Naive B cell (primary cell): ENCODE measurements at regions not wholly inside any gene's neighbourhood (a gene's known extent, or its start where the extent isn't known, plus 50 kb on each side); places are given as distances from the start of the nearest gene placed in this dataset.

Experiments
- ATAC-seq, 2 donors: fragments of 150-1000 bp; cut with Tn5 transposase; 2 replicates each; pipeline ENCODE4 v1.10.0; 2021; ENCODE audit warnings: low read depth in 2 of 2, mild to moderate bottlenecking in 2 of 2, moderate library complexity in 2 of 2
- DNase-seq: peaks from one replicate; pipeline ENCODE4 v3.0.0; 2022
- H3K27ac Mint-ChIP-seq, 6 donors: one replicate each; pipeline ENCODE4 v1.8.0; 2020 to 2022; ENCODE audit warnings: mild to moderate bottlenecking in 6 of 6, mixed read lengths in 6 of 6, moderate library complexity in 5 of 6, inconsistent platforms in 2 of 6
- H3K27me3 Mint-ChIP-seq, 3 donors: one replicate each; pipeline ENCODE4 v1.8.0; 2021 to 2022; ENCODE audit warnings: mixed read lengths in 3 of 3, mild to moderate bottlenecking in 1 of 3
- H3K36me3 Mint-ChIP-seq, 2 donors: one replicate each; pipeline ENCODE4 v1.8.0; 2020 to 2022; ENCODE audit warnings: mixed read lengths in 2 of 2, inconsistent platforms in 1 of 2, mild to moderate bottlenecking in 1 of 2
- H3K4me1 Mint-ChIP-seq, 3 donors: one replicate each; pipeline ENCODE4 v1.8.0; 2020 to 2022; ENCODE audit warnings: mixed read lengths in 3 of 3, inconsistent platforms in 1 of 3, mild to moderate bottlenecking in 1 of 3, moderate library complexity in 1 of 3
- H3K4me3 Mint-ChIP-seq, 8 donors: one replicate each; pipeline ENCODE4 v1.8.0; 2020 to 2022; ENCODE audit warnings: mild to moderate bottlenecking in 8 of 8, mixed read lengths in 8 of 8, moderate library complexity in 8 of 8, inconsistent platforms in 2 of 8
- H3K9me3 Mint-ChIP-seq, 7 donors: one replicate each; pipeline ENCODE4 v1.8.0; 2020 to 2022; ENCODE audit warnings: mixed read lengths in 7 of 7, mild to moderate bottlenecking in 5 of 7, inconsistent platforms in 2 of 7, moderate library complexity in 1 of 7

- peak overlapping the region in 1 of 8 donors; percentile 2 for H3K4me3 Mint-ChIP-seq
- H3K9me3 Mint-ChIP-seq, result no peaks in the 10 kb centered on the region
- no peak for ATAC-seq
- DNase-seq, result no peak
- no peak overlapping the region for H3K27ac Mint-ChIP-seq
- H3K4me1 Mint-ChIP-seq, result peaks cover 9 to 13% (median 10%) of the 10 kb centered on the region in 3 donors
- H3K27me3 Mint-ChIP-seq, result no peaks in the 10 kb centered on the region
- no peaks in the 10 kb centered on the region for H3K36me3 Mint-ChIP-seq
These were observed 103.9 kb upstream of the TNS3 start for GRCh38 chr7:47685712-47686376.

DNA sequence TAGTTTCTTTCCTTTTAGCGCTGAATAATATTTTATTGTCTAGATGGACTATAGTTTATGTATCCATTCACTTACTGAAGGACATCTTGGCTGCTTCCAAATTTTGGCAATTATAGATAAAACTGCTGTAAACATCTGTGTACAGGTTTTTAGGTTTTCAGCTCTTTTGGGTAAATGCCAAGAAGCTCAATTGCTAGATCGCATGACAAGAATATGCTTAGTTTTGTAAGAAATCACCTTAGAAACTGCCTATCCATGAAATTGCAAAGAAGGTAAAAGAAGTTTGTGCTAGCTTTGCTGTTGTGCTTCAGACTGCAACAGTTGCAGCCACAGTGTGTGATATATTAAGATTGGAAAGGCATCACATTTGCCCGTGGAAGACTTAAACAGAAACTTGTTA is 103.2 kb upstream of the TNS3 start:
- Mint-ChIP-seq H3K9me3 (no peaks in the 10 kb centered on the region), H3K4me3 (no peak overlapping the region), H3K36me3 (no peaks in the 10 kb centered on the region), H3K27me3 (no peaks in the 10 kb centered on the region), H3K27ac (peak overlapping the region in 1 of 6 donors; percentile 69), H3K4me1 (peaks cover 13 to 16% (median 14%) of the 10 kb centered on the region in 3 donors)
- ATAC-seq, result no peak
- DNase-seq, result no peak

DNA sequence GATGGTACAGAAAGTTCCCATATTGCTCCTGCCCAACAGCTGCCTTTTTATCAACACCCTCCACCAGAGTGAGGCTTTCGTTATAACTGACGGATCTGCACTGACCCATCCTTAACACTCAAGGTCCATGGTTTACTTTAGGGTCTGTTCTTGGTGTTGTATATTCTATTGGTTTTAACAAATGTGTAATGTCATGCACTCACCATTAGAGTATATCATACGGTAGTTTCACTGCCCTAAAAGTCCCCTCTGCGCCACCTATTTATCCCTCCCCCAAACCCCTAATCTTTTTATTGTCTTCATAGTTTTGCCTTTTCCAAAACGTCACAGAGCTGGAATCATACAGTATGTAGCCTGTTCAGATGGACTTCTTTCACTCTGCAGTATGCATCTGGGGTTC is 102.8 kb upstream of the TNS3 start:
- Mint-ChIP-seq H3K9me3 (no peaks in the 10 kb centered on the region), H3K4me3 (peak overlapping the region in 1 of 8 donors; percentile 64), H3K27me3 (no peaks in the 10 kb centered on the region), H3K27ac (peak overlapping the region in 1 of 6 donors; percentile 69), H3K36me3 (no peaks in the 10 kb centered on the region), H3K4me1 (peaks cover 12 to 17% (median 16%) of the 10 kb centered on the region in 3 donors)
- ATAC-seq (no peak), DNase-seq (no peak)

DNA sequence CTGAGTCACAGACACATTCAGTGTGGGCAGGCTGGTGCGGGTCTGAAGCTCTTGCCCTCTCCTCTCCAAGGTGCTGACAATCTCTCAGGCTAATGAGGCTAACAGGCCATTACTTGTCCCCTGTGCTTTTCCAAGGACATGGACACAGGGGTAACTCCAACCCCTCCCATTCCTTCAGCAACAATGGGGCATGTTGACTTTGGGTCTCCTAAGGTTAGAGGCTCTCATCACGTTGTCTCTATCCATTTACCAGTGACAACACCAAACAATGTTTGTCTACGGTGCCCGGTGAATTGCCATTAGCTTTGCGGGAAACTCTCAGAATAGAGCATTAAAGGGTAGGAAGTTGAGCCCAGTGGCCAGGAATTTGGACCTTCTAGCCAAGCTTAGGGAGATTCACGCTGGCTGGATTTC is 101.6 kb upstream of the TNS3 start:
- no peaks in the 10 kb centered on the region for H3K27me3 Mint-ChIP-seq

GRCh38 chr7:47682874-47683273 is 101.0 kb upstream of the TNS3 start:
- no peak overlapping the region for H3K4me3 Mint-ChIP-seq
- H3K36me3 Mint-ChIP-seq, result peaks cover under 1 to 2% of the 10 kb centered on the region in 2 donors
- ATAC-seq, result no peak
- peaks cover 0 to 1% (median 0%) of the 10 kb centered on the region in 7 donors for H3K9me3 Mint-ChIP-seq
- no peak for DNase-seq
- H3K27me3 Mint-ChIP-seq, result no peaks in the 10 kb centered on the region
- H3K27ac Mint-ChIP-seq, result no peak overlapping the region
- peaks cover 7 to 15% (median 13%) of the 10 kb centered on the region in 3 donors for H3K4me1 Mint-ChIP-seq

More for the DNA sequence above, 101.6 kb upstream of the TNS3 start:
- peaks cover 7 to 14% (median 11%) of the 10 kb centered on the region in 3 donors for H3K4me1 Mint-ChIP-seq
- DNase-seq (no peak), ATAC-seq (no peak)
- H3K9me3 Mint-ChIP-seq, result no peaks in the 10 kb centered on the region
- H3K27ac Mint-ChIP-seq, result no peak overlapping the region
- no peak overlapping the region for H3K4me3 Mint-ChIP-seq
- H3K36me3 Mint-ChIP-seq, result no peaks in the 10 kb centered on the region

DNA sequence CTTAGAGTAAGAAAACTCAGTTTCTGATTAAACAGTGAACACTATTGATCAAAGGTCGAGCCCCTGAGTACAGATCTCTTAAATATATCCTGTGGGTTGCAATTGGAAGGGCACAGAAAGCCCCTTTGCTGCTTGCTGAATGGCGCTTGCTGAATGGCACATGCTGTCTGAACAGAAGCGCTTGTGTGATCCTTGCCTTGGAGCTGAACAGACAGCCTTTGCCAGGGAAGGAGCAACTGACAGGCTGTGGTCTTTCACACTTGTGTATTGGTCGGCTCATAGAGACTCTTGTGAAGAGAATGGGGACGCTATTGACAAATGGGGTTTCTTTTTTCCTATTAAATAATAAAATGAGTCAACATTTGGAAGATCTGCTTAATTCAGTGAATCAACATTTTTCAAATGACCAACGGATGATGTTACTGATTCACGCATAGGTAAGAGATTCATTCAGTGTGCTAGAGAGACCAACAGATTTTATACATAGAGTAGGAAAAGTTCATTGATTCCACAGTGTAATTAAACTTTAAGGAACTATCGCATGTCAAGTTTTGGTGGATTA is 99.4 kb upstream of the TNS3 start:
- no peaks in the 10 kb centered on the region for H3K27me3 Mint-ChIP-seq
- H3K36me3 Mint-ChIP-seq, result peaks cover 10 to 12% of the 10 kb centered on the region in 2 donors
- no peak overlapping the region for H3K4me3 Mint-ChIP-seq
- peaks cover 0 to 11% (median 3%) of the 10 kb centered on the region in 7 donors for H3K9me3 Mint-ChIP-seq
- H3K27ac Mint-ChIP-seq, result peak overlapping the region in 1 of 6 donors; percentile 37
- ATAC-seq (no peak), DNase-seq (no peak)
- H3K4me1 Mint-ChIP-seq, result peaks cover 11 to 29% (median 22%) of the 10 kb centered on the region in 3 donors

- Mint-ChIP-seq H3K27ac (no peak overlapping the region), H3K27me3 (no peaks in the 10 kb centered on the region), H3K4me1 (peaks cover 13 to 31% (median 24%) of the 10 kb centered on the region in 3 donors), H3K4me3 (no peak overlapping the region), H3K9me3 (peaks cover 0 to 11% (median 3%) of the 10 kb centered on the region in 7 donors), H3K36me3 (peaks cover 10 to 12% of the 10 kb centered on the region in 2 donors)
- ATAC-seq (no peak), DNase-seq (no peak)
These were observed 96.9 kb upstream of the TNS3 start for GRCh38 chr7:47678641-47679380.

DNA sequence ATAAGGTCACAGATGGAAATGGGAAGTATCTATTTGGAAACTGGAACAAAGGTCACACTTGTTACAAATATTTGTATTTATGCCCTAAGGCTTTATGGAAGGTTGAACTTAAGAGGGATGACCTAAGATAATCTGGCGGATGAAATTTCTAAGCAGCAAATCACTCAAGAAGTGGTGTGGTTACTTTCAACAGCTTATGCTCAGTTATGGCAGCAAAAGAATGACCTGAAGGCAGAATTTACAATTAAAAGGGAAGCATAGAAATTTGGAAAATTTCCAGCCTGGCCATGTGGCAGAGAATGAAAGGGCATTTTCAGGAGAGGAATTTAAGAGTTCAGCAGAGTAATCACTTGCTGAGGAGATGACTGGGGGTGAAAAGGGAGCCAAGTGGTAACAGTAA is 95.8 kb upstream of the TNS3 start:
- peak overlapping the region in 3 of 6 donors; percentile 9 to 79 (median 60) for H3K27ac Mint-ChIP-seq
- peak overlapping the region in 1 of 8 donors; percentile 25 for H3K4me3 Mint-ChIP-seq
- peaks cover 0 to 11% (median 3%) of the 10 kb centered on the region in 7 donors for H3K9me3 Mint-ChIP-seq
- peaks cover 12 to 41% (median 31%) of the 10 kb centered on the region in 3 donors for H3K4me1 Mint-ChIP-seq
- no peaks in the 10 kb centered on the region for H3K27me3 Mint-ChIP-seq
- no peak for DNase-seq
- H3K36me3 Mint-ChIP-seq, result peaks cover 10 to 12% of the 10 kb centered on the region in 2 donors
- no peak for ATAC-seq

DNA sequence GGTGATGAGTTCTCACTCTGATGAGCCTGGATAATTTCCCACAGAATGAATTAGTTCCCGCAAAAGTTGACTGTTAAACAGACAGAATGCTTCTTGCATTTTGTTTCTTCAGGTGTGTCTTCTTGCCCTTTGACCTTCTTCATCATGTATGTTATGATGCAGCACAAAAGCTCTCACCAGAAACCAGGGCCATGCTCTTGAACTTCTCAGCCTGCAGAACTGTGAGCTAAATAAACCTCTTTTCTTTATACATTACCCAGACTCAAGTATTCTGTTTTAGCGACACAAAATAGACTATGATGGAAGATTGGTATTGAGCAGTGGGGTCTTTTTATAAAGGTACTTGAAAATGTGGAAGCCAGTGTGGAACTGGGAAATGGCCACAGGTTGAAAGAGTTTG is 95.2 kb upstream of the TNS3 start:
- Mint-ChIP-seq H3K27ac (peak overlapping the region in 1 of 6 donors; percentile 29), H3K4me3 (no peak overlapping the region), H3K36me3 (peaks cover 10 to 12% of the 10 kb centered on the region in 2 donors), H3K4me1 (peaks cover 18 to 47% (median 36%) of the 10 kb centered on the region in 3 donors), H3K27me3 (no peaks in the 10 kb centered on the region), H3K9me3 (peaks cover 0 to 11% (median 3%) of the 10 kb centered on the region in 7 donors)
- no peak for DNase-seq
- ATAC-seq, result no peak

GRCh38 chr7:47672977-47673381 is 91.1 kb upstream of the TNS3 start:
- Mint-ChIP-seq H3K27ac (peak overlapping the region in 5 of 6 donors; percentile 55 to 97 (median 92)), H3K36me3 (peaks cover 10 to 11% of the 10 kb centered on the region in 2 donors), H3K4me1 (peaks cover 39 to 76% (median 64%) of the 10 kb centered on the region in 3 donors), H3K27me3 (no peaks in the 10 kb centered on the region), H3K4me3 (peak overlapping the region in 1 of 8 donors; percentile 25), H3K9me3 (peaks cover 0 to 11% (median 3%) of the 10 kb centered on the region in 7 donors)
- ATAC-seq (no peak), DNase-seq (no peak)

DNA sequence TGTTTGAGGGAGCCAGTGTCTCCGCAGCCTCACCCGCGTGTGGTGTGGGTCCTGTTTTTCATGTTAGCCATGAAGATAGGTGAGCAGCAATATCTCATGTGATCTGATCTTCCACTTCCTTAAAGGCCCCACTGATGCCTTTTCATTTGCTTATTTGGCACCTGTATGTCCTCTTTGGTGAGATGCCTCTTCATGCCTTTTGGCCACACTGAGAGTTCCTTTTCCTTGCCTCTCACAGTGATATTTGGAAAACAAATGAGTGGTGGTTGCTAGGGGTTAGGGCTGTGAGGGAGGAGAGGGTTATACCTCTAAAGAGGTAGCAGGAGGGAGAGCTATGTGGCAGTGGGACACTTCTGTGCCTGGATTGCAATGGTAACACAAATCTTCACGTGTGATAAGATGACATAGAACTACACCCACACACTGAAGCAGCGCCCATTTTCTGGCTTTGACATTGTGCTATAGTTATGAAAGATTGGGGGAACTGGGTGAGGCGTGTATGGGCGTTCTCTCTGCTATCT is 90.4 kb upstream of the TNS3 start:
- Mint-ChIP-seq H3K27ac (peak overlapping the region; percentile 90 to 97 (median 96)), H3K4me1 (peaks cover 38 to 76% (median 58%) of the 10 kb centered on the region in 3 donors), H3K9me3 (peaks cover 0 to 9% (median 1%) of the 10 kb centered on the region in 7 donors), H3K4me3 (peak overlapping the region; percentile 1 to 70 (median 32)), H3K27me3 (no peaks in the 10 kb centered on the region), H3K36me3 (peaks cover 4 to 5% of the 10 kb centered on the region in 2 donors)
- DNase-seq (peak; percentile 73), ATAC-seq (peak; percentile 15 to 26)

GRCh38 chr7:47671358-47671757 is 89.4 kb upstream of the TNS3 start:
- no peaks in the 10 kb centered on the region for H3K27me3 Mint-ChIP-seq
- H3K27ac Mint-ChIP-seq, result peak overlapping the region; percentile 92 to 99 (median 98)
- H3K4me1 Mint-ChIP-seq, result peaks cover 35 to 73% (median 54%) of the 10 kb centered on the region in 3 donors
- H3K9me3 Mint-ChIP-seq, result no peaks in the 10 kb centered on the region
- H3K36me3 Mint-ChIP-seq, result no peaks in the 10 kb centered on the region
- DNase-seq, result no peak
- H3K4me3 Mint-ChIP-seq, result peak overlapping the region; percentile 58 to 91 (median 78)
- ATAC-seq, result no peak

DNA sequence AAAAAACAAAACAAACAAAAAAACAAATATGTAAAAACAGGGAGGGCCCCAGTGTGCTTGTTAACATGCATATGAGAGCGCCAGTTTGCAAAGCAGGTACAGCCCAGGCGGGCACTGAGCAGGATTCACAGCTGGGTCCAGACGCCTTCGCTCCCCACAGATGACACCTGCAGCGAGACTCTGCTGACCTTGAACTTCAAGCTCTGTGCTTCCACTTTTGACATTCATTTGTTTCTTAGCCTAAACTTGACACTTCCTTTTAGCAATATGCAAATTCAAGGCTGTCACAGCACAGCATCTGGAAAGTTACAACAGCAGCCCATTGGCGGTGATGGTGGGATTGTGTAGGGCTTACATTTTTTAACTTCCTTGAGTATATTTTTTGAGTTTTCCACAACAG is 88.8 kb upstream of the TNS3 start:
- Mint-ChIP-seq H3K27ac (peak overlapping the region; percentile 92 to 99 (median 98)), H3K4me1 (peaks cover 37 to 80% (median 57%) of the 10 kb centered on the region in 3 donors), H3K27me3 (no peaks in the 10 kb centered on the region), H3K36me3 (no peaks in the 10 kb centered on the region), H3K9me3 (no peaks in the 10 kb centered on the region), H3K4me3 (peak overlapping the region; percentile 58 to 91 (median 78))
- ATAC-seq, result peak; percentile 68 to 79
- DNase-seq, result peak; percentile 89
